RKO (cell line): ENCODE measurements at regions not wholly inside any gene's neighbourhood (a gene's known extent, or its start where the extent isn't known, plus 50 kb on each side); places are given as distances from the start of the nearest gene placed in this dataset.

ENCODE experiments used
- DNase-seq: peaks from one replicate; pipeline ENCODE4 v3.0.0-alpha.2; 2016; ENCODE audit warnings: low spot score

DNA sequence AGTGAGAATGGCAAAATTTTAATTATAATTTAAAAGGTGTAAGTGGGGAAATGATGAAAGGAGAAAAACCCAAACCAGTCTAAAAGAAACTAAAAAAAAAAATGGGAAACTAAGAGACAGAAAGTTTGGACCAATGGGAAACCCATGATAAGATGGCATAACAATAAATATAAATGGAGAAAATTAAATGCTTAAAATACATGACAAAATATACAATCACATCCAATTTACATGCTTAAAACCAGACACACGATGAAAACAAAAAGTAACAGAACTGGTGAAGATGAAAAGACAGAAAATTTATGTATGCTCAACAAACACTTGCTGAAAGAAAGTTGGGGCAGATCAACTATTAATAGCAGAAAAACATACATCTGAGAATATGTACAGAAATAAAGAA is 1471.1 kb downstream of the TBC1D22A start:
- no peak for DNase-seq

DNA sequence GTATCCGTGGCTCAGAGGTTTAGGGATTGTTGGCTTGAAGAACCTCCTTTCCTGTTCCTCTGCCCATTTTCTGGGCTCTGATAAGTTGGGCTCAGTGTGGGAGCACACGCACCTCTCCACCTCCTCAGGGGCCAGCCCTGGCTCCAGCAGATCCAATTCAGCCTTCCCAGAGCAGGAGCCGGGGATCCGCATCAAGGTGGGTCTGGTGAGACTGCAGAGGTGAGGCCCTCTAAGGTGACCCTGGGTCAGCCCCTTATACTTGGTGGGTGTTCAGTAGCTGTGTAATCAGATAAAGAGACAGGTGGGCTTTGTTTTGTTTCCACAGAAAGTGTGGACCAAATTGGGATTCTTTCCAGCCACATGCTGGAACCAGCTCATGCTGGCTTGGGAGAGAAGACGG is 1466.0 kb downstream of the TBC1D22A start:
- no peak for DNase-seq

DNA sequence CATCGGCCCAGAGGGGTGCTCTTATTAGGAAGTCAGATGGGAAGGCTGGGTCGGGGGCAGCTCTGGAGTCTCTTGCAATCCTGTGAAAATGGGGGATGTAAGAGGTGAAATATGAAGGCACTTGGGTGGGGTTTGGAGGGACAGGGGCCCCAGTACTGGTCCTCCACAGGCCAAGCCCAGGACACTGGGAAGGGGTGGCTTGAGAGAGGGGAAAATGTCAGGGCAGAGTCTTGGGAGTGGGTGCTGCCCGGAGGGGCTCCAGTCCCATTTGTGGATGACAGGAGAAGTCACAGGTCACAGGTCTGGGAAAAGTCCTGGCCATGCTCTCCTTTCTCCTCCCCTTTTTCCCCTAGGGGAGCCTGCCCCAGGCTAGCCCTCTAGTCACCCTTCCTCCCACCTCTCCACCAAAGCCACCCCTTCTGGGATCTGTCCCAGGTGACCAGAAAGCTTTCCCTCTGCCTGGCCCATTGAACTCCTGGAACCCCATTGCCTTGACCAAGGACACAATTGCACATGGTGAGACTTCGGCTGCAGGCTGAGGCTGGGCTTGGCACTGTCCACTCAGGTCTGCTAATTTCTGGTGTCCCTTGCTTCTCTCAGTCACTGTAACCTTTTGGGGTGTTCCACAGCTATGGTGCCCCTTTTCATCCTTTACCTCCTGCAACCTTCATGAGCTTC is 1465.0 kb downstream of the TBC1D22A start:
- no peak for DNase-seq

DNA sequence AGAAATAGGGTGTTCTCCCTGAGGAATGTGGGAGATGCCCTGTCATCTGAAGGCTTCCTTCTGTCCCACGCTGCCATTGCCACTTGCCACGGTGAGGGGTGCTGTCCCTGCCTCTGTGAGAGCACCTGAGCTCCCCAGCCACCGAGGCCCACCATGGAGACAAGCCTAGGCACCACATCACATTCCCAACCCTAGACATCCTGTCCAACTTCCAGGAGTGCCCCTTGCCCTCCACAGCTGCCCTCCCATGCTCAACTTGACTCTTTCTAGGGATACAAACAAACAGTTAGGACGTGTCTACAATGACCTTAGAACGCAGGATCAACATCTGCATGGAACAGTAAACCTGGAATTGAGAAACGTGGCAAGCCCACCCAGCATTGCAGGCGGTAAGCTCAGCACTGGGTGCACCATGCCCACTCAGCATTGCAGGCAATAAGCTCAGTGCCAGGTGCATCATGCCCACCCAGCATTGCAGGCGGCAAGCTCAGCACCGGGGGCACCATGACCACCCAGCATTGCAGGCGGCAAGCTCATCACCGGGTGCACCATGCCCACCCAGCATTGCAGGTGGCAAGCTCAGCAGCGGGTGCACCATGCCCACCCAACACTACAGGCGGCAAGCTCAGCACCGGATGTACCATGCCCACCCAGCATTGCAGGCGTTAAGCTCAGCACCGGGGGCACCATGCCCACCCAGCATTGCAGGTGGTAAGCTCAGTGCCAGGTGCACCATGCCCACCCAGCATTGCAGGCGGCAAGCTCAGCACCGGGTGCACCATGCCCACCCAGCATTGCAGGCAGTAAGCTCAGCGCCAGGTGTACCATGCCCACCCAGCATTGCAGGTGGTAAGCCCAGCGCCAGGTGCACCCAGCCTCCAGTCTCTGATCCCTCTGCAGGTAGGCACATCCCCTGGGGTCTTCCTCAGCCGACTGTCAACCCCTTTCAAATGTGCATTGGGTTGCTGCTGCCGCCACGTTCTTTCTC is 1463.9 kb downstream of the TBC1D22A start:
- no peak for DNase-seq

DNA sequence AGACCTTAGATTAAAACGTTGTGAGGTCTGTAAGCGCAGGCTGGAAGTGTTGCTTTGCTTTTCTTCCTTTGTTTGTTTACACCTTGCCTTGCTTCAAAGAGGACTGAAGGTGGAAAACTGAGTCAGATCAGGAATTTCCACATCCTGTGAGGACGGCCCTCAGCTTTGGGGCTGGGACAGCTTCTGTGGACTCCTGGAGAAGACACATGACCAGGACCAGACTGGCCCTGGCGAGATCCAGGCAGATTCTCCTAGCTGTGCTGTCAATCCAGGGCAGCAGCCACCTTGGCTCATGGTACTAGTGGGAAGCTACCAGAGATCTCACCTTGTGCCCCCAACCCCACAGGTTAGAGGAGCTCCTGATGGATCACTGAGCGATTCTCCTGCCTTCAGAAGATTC is 1461.9 kb downstream of the TBC1D22A start:
- no peak for DNase-seq

DNA sequence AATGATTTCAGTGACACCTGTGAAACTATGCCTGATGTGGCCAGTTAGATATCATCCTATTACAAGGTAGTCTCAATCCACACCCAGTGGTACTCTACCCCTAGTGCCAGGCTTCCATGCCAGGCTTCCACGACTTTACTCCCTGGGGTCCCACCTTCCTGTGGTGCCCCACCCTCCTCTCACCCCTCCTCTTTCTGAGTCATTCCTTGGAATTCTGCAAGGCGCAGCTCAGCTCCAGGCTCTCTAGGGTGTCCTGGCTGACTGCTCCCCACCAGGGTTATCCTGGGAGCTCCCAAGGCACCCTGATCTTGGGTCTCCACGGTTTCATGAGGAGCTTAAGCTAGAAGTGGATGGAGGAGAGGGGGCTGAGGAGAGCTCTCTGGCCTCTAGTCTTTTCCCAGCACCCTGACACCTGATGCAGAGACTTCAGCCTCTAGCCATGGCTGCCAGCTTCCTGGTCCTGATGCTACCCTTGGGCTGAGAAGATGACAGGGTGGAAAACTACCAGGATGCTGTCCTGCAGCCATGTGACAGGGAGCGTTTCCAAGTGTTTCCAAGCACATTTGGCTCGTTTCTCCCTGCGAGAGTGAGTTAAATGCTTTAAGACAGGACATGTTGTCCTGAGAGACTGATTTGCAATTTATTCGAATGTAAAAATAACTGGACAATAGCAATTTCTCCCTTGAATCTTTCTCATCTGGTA is 1461.2 kb downstream of the TBC1D22A start:
- DNase-seq, result no peak

DNA sequence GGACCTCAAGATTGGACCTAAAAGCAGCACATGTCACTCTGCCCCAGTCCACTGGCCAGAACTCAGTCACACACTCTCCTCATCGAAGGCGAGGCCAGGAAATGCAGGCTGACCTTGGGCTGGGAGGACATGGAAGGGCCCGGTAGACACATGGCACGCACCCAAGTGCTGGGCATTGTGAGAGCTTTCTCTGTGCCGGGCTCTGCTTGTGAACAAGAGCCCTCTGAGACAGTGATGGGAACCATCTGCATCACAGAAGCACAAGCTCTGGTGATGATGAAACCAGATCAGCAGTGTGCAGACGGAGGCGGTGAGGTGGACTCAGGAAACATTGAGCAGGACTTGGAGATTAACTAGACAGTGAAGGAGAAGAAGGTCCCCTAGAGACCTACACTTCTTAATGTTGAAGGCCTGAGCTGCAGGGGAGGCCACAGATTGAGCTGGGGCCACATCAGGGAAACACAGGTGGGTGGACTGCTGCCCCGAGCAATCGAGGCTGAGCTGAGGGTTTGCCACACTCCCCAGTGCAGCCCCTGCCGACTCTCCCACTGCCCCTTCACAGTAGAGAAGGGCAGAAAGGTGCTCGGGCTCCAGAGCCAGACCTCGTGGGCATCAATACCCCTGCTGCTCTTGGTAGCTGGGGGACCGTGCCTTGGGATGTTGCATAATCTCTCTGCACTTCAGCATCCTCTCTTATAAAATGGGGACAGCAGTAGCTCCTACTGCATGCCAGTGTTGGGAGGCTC is 1460.5 kb downstream of the TBC1D22A start:
- no peak for DNase-seq

DNA sequence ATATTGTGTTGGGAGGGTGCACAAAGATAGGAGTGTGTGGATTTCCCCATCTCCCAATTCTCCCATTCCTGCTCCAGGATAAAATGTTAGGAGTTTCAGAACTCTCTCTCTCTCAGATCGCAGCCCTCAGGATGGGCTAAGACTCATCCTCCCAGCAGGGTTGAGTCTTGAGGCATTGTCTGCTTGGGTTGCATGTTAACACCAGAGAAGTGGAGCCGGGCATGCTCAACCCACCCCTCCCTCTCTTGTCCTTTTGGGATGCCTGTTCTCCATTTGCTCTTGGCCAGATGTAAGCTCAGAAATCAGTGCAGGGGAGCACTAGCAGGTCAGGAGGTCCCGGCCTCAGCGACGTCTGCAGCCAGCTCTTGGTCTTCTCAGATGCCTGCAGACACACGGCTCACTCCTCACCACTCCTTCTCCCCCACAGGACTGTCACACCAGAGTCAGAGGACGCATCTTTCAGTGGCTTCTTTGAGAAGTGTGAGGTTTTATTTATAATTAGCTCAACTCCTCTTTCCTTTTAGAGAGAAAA is 1456.5 kb downstream of the TBC1D22A start:
- DNase-seq, result no peak

DNA sequence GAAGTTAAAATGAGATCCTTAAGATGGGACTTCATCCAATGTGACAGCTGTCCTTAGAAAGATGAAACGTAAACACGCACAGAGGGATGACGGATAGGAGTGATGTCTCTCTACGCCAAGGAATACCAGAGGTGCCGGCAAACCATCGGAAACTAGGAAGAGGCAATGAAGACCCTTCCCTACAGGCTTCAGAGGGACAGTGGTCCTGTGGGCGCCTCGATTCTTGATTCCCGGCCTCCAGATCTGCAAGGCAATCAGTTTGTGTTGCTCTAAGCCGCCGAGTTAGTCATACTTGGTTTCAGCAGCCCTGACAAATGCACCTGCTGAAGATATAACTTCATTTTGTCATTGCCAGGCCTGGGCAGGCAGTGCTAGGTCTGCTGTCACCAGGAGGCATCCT is 1455.1 kb downstream of the TBC1D22A start:
- no peak for DNase-seq

DNA sequence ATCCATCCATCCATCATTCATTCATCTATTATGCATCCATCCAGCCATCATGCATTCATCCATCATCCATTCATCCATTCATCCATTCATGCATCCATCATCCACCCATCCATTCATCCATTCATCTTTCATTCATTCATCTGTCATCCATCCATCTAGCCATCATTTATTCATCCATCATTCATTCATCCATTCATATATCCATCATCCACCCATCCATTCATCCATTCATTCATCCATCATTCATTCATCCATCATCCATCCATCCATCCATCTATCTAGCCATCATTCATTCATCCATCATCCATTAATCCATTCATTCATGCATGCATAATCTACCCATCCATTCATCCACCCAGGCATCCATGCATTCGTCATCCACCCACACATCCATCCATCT is 1450.3 kb downstream of the TBC1D22A start:
- DNase-seq, result no peak

DNA sequence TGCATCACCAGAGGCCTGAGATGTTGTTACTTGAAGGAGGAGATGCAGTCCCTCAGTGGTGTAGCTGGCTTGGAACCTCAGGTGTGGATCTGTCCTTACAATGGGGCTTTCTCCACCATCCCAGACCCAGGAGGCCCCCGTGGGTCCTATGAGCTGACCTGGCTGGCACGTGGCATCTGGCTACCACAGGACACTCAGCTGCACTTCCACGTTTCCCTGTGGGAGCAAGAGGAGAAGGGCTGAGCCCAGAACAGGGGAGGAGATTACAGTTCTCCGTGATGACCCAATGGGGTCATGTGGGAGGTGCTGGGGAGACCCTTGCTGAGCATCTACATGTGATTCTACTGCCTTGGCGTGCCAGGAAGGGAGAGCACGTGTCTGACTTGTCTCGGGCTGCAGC is 1448.4 kb downstream of the TBC1D22A start:
- no peak for DNase-seq

DNA sequence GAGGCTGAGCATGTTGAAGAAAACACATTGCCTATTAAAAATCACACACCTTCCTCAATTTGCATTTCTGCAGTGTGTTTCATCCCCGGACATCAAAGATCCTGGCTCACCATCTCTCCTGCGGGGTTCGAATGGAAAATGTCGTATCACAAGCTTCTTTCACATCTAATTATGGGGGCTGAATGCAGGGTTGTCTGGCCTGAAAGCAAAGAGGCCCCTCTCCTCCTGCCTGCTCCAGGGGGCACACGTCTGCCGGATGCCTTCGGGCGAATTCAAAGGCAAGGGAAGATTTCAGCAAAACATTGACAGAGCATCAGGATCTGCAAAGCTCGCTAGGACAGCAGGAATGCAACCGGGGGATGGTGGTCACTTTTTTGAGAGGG is 1447.7 kb downstream of the TBC1D22A start:
- no peak for DNase-seq

DNA sequence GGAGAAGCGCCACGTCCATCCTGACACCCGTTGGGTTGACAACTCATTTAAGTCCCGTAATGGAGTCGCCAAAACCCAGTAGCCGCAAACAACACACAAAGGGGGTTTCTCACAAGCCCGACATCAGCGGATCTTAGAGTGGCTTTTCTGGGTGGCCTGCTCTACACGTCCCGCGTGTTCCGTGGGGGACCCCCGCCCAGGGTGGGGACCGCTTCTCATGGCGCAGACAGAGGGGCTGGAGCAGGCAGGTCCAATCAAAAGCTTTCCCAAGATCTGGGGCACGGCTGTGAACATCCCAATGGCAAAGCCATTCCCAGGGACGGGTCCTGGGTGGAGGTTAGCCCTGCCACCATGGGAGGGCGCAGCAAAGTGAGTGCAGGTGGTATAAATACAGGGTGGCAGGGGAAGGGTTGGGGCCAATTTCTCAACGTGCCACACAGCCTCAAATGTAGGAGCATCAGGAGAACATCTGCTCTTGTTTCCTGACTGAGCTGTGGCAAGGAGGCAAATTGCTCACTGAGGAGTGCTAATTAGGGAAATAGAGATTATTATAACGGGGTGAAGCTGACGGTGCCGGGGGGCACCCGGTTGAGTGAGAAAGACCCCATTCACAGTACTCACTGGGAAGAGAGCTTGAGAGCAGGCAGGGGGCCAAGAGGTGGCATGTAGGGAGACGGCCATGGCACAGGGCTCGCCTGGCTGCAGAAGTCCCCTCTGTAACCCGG is 1447.2 kb downstream of the TBC1D22A start:
- no peak for DNase-seq

DNA sequence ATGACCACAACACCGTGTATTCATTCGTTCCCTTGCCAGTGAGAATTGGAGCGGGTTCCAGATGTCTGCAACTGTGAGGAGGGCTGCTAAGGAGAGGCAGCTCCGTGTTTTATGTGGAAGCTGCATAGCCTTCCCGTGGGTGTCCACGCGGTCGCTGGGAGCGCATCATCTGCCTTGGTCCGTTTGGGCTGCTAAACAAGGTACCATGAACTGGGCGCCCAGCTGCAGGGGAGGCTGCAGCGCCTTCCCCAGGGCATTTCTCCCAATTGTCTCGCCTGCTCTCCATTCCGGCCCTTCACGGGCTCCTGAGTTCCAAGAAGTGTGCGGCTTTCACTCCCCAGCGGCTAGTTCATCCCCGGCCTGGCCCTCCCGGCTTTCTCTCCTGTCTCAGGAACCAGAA is 1446.4 kb downstream of the TBC1D22A start:
- no peak for DNase-seq

DNA sequence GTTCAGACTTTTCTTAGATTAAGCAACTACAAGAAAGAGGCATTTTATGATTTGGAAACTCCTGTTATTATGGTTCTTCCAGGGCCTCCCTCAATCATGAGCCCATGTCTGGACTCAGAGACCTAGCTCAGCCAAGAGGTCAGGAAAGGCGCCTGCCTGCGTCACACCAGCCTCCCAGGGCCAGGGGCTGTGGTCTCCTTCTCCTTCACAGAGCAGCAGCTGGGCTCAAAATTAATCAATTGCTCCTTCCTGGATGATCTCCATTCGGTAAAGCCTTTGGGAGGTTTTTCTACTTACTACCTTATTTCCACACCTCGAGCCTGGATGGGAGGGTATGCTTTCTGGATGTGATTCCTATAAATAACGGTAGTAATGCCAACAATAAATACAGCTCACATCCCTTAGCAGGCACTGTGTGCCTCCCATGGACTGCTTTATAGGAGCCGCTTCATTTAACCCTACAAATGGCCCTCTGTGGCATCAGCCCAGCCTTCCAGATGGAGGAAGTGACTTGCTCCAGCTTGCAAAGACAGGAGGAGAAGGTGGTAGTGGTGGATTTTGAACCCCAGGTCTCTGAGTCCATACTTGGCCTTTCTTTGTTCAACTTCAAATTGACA is 1445.6 kb downstream of the TBC1D22A start:
- no peak for DNase-seq

DNA sequence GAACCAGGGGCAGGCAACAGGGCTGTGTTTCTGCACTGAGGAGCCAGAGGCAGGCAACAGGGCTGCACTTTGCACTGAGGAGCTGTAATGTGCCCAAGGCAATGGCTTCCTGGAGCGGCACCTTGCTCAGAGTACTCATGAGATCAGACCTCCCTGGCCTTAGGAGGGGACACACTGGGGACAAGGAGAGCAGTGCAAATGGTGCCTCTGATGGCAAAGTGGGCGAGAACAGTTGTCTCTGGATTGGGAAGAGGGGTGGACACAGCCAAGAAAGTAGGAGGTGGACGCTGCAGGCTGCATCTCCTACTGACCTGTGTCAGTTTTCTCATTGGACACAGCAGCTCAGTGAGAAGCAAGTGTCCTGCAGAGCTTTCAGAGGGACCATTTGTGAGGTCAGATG is 1443.3 kb downstream of the TBC1D22A start:
- no peak for DNase-seq

DNA sequence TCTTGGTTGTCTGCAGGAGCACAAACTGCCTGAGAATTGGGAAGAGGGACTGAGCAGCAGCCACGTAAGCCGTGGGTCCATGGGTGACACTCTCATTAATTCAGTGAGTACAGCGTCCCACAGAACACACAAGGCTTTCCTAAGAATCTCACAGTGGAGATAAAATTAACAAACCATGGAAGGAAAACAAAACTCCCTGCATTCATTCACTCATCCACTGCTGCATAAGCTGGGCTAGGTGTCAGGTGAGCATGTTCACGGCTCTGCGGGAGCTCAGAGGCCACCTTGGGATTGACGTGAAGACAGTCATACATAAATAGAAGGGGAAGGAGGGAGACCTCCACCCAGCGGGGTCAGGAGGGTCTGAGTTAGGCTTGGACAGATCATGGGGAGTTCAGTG is 1442.7 kb downstream of the TBC1D22A start:
- DNase-seq, result no peak

DNA sequence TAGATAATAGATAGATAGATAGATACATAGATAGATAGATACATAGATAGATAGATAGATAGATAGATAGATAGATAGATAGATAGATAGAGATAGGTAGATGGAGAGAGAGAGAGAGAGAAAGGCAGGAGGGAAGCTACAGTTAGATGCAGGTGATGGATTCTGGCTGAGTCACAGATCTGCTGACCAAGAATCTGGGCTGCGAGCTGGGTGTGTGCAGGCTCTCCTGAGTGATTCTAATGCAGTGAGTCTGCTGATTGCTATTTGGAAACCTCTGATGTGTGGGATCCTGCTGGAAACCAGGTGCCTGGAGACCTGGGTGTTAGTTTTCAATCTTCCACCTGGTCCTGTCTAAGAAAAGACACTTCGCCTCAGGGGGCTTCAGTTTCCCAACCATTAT is 1441.8 kb downstream of the TBC1D22A start:
- no peak for DNase-seq

DNA sequence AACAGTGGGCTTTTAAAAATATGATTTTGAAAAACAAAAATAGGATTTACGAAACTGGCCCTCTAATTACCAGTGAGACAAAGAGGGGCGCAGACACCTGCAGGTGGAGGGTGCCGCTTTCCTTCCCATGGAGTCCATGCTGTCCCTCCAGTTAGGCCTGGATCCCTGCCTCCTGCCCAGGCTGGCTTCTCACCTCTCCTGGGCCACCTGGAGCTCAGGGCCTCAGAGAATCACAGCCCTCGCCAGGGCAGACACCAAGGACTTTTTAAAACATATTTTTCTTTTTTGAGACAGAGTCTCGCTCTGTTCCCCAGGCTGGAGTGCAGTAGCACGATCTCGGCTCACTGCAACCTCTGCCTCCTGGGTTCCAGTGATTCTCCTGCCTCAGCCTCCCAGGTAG is 1437.2 kb downstream of the TBC1D22A start:
- DNase-seq, result no peak
